Femur (tissue), 1 donor: ENCODE measurements at regions not wholly inside any gene's neighbourhood (a gene's known extent, or its start where the extent isn't known, plus 50 kb on each side); places are given as distances from the start of the nearest gene placed in this dataset.
"Not testable (repeated sequence)": the region's sequence is repeated elsewhere in the genome, so short reads cannot be mapped to it uniquely, and the experiment has no call there.

Source experiments
- DNase-seq: peaks from one replicate; pipeline ENCODE4 v3.0.0-alpha.2; 2017

GRCh38 chr13:86426437-86426836, 627.2 kb upstream of the SLITRK6 start:
- DNase-seq, result no peak

DNA sequence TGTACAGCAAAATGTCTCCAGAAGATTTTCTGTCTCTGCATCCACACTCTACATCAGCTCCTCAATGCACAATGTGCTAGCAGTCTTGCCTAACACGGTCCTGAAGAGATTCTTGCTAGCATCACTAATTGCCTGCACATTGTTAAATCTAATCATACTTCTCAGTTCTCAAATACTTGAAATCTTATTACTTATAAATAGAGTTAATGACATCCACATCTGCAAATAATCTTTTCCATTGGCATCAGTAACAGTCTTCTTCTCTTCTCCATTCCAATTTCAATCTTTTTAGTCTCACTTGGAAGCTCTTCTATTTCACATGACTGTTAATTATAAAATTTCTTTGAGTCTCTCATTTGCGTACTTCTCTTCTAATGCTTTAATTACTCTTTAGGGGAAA, 630.5 kb upstream of the SLITRK6 start:
- no peak for DNase-seq

DNA sequence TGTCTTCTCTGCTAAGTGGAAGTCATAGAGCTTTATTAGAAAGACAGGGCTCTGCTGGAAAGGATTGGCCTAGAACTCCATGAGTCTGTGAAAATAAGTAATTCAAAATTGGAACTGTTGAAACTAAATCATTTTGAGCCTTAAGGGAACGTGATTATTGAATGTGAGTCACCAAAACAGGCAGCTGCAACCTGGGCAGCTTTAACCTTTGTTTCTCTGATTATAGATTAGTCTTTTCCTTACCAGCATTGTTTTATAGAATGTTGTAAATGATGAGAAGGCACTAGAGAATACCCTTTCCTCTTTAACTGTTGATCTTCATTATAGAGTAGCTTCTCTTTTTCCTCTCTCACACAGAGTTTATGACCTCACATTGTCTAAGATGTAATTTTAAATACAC, 638.8 kb upstream of the SLITRK6 start:
- DNase-seq, result no peak

DNA sequence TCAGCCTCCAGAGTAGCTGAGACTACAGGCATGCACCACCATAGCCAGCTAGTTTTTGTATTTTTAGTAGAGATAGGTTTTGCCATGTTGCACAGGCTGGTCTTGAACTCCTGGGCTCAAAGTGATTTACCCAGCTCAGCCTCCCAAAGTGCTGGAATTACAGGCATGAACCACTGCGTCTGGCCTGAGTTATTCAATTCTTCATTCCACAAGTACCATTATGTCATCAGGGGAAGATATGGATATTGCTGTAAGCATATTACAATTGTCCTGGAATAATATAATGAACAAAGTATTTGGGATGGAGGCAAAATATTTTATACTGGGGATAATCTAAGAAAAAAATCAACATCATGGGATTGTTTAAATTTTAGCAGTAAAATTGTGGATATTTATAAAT, 646.0 kb upstream of the SLITRK6 start:
- no peak for DNase-seq

DNA sequence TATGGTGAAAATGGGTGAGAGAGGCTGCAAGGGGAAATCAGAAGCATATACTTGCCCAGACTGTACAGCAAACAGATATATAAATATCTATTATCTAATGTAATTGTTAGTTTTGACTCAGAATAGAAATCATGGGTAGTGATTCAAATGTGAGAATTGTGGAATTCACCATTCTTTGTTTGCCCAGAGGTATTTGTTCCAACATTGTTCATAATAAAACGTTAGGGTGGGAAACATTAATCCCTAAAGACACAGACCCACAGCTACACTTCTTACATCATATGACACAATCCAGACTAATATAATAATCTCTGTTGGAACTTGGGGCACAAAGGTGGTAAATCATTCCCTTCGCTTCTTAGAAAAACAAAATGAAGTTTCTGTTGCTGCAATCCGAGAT, 646.5 kb upstream of the SLITRK6 start:
- DNase-seq, result no peak

DNA sequence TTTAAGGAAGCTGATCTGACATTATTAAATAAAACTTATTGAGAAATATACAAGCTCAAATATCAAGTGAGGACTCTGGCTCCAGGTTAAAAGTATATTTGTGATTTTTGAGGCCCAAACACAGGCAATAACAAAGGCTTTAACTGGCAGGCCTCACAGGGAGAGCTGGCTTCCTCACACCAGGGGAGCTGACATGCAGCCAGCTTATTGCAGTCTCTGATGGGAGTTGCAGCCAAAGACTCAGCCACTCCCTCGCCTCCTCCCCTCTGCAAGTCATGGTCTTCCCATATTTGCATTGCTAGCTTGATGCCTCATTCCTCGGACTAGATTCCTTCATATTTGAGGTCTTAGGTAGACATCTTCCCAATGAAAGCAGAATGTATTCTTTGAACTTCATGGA, 647.1 kb upstream of the SLITRK6 start:
- DNase-seq, result peak; percentile 22

- DNase-seq, result no peak
Observed at GRCh38 chr13:86447479-86447878, 648.3 kb upstream of the SLITRK6 start.

DNA sequence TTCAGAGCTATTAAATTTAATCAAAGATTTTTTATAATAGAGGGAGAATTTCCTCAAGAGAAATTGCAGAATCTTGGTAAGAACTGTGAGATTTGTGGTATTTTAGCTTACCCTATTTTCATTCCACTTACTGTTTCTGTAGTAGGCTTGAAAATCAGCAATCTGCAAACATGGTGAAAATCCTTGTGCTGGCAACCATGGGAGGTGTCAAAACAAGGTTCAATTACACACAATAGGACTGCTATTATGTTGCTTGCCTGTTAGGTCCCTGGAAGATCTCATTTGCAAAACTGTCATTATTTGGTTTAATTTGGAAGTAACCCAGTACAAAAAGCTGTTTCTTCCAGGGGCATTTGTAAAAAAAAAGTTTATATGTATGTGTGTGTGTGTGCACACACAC, 662.8 kb upstream of the SLITRK6 start:
- no peak for DNase-seq

GRCh38 chr13:86464193-86464592, 665.0 kb upstream of the SLITRK6 start:
- DNase-seq, result no peak

GRCh38 chr13:86474971-86475370, 675.8 kb upstream of the SLITRK6 start:
- DNase-seq, result no peak

GRCh38 chr13:86476656-86477055, 677.4 kb upstream of the SLITRK6 start:
- no peak for DNase-seq

DNA sequence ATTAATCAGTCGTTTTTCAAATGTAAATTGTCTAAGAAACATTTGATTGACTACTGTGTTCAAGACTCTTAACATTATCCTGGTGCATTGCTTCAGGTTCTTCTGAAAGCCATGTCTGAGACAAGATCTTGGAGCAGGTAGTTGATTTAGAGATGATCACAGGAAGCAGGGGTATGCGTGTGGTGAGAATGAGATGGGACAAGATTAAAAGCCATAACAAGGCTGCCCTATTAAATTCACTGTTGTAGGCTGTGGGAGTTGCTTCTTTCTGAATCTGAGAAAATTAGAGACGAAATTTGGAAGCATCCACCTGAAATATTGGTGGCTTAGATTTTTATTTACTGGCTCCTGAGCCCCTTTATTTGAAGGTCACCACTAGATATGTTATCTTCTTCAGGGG, 687.4 kb upstream of the SLITRK6 start:
- no peak for DNase-seq

- no peak for DNase-seq
Observed at GRCh38 chr13:86491121-86491520, 691.9 kb upstream of the SLITRK6 start.

DNA sequence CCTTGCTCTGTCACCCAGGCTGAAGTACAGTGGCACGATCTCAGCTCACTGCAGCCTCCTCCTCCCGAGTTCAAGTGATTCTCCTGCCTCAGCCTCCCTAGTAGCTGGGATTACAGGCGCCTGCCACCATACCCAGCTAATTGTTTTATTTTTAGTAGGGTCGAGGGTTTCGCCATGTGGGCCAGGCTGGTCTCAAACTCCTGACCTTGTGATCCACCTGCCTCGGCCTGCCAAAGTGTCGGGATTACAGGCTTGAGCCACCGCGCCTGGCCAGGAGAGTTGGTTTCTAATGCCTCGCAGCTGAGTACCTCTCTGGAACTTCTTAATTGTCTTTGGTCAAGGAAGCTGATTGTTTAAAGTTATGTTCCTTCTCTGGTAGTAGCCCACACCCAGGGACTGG, 702.7 kb upstream of the SLITRK6 start:
- DNase-seq, result not testable (repeated sequence)

DNA sequence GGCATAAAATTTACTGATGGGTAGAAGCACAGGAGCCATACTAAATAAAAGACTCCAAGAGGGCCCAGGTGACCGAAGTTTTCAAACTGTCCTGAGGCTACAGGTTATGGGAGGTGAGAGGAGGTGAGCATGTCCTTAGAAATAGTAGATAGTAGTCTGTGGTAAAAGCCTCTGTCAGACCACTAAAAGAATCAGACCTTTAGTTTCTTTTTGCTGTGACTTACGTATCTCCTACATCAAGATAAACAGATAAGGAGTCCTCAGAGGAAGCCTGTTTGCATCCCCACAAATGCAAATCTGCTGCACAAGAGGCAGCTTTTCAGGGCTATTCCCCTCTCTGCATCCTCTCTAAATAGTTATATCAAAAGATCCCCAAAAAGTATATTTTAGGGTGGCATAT, 711.6 kb upstream of the SLITRK6 start:
- no peak for DNase-seq

GRCh38 chr13:86541461-86541860, 742.2 kb upstream of the SLITRK6 start:
- no peak for DNase-seq

GRCh38 chr13:86554066-86554465, 754.8 kb upstream of the SLITRK6 start:
- DNase-seq, result no peak

- DNase-seq, result no peak
Observed at GRCh38 chr13:86559901-86560300, 760.7 kb upstream of the SLITRK6 start.

GRCh38 chr13:86562866-86563265, 763.6 kb upstream of the SLITRK6 start:
- no peak for DNase-seq

DNA sequence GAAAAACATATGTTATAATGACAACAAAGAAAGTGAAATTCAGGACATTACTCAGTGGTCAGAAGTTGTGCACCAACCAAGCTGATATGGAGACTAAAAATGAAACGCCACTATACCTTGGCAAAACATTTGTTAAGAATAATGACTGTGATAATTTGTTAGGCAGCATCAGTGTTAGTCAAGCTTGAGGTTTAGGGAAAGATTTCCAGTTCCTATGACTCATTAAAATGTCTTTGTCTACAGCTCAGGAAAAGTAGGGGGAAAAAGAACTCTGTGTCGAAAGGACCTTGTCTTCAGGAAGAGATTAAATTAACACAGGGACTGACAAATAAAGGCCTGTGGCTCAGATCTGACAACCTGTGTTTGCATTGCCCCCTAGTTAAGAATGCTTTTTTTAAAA, 764.1 kb upstream of the SLITRK6 start:
- no peak for DNase-seq

DNA sequence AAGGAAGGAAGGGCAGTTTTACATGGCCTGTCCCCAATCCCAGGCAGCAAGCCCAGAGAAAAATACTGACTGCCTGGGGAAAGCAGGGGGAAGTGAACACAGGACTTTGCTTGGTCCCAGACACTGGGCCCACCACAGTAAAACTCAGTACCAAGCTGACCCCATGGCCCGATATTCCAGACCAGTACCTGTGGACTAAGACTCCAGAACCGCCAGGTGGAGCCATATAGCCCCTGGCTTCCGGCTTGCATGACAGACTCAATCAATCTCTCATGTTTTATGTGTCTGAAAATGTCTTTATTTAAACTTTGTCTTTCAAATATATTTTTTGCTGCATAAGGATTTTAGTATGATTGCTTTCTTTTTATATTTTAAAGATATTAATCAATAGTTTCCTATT, 767.9 kb upstream of the SLITRK6 start:
- no peak for DNase-seq

GRCh38 chr13:86569119-86569518, 769.9 kb upstream of the SLITRK6 start:
- no peak for DNase-seq

GRCh38 chr13:86569974-86570373, 770.8 kb upstream of the SLITRK6 start:
- DNase-seq, result no peak

- no peak for DNase-seq
Observed at GRCh38 chr13:86572115-86572514, 772.9 kb upstream of the SLITRK6 start.

DNA sequence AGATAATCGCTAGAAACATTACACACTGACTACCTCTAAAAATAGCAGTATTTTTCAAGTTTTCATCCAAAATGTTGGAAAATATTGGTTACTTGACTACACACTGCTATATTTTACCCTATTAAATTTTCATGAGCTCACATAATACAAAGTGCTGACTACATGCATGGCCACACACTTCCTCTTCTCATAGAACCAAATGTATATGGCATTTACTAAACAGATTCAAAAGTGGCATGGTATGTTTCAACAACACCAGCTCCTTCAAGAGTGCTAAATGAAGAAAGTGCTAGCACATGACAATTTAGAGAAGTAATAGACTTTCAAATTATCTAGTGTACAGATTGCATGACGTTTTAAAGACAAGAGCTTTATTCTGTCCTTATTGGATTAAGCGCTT, 780.4 kb upstream of the SLITRK6 start:
- no peak for DNase-seq

DNA sequence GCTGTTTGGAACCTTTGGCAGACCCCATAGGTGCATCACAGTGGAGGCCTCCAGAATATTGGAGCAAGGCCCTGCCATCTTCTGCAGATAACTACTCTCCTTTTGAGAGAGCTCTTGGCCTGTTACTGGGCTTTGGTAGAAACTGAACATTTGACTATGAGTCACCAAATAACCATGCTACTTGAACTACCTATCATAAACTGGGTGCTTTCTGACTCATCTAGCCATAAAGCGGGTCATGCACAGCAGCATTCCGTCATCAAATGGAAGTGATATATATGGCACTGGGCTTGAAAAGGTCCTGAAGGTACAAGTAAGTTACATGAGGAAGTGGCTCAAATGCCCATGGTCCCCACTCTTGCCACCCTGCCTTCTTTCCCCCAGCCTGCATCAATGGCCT, 782.5 kb upstream of the SLITRK6 start:
- DNase-seq, result no peak
